Esophagus muscularis mucosa (tissue), 4 donors: ENCODE measurements at regions not wholly inside any gene's neighbourhood (a gene's known extent, or its start where the extent isn't known, plus 50 kb on each side); places are given as distances from the start of the nearest gene placed in this dataset.

Experiments
- CTCF ChIP-seq, 3 experiments: fragments of 200-600 bp in 2 of 3; fragments of 450-650 bp in 1 of 3; sonication (generic) in 2 of 3; IDR thresholded peaks; one replicate each; pipeline ENCODE4 v1.5.1; 2017 to 2019; ENCODE audit warnings: antibody characterized with exemption in 3 of 3, mild to moderate bottlenecking in 2 of 3, moderate library complexity in 1 of 3
- EP300 ChIP-seq: sonication (generic); formaldehyde crosslinking; IDR thresholded peaks from one replicate; pipeline ENCODE4 v1.6.1; 2017; ENCODE audit warnings: antibody characterized with exemption
- POLR2A ChIP-seq: fragments of 450-650 bp; IDR thresholded peaks from one replicate; pipeline ENCODE4 v1.6.1; 2017; ENCODE audit warnings: antibody characterized with exemption, moderate library complexity, mild to moderate bottlenecking, low read depth

- TF ChIP-seq CTCF (IDR thresholded peaks at IDR 0.05) (no peak), EP300 (no peak), POLR2A (no peak)
Measured at GRCh38 chr4:25506032-25506571, 129.0 kb downstream of the ANAPC4 start.
